ENCODE measurements at regions not wholly inside any gene's neighbourhood (a gene's known extent, or its start where the extent isn't known, plus 50 kb on each side); places are given as distances from the start of the nearest gene placed in this dataset.
A peak's percentile ranks its signal among the peaks of the same experiment; 100 is the strongest.

DNA sequence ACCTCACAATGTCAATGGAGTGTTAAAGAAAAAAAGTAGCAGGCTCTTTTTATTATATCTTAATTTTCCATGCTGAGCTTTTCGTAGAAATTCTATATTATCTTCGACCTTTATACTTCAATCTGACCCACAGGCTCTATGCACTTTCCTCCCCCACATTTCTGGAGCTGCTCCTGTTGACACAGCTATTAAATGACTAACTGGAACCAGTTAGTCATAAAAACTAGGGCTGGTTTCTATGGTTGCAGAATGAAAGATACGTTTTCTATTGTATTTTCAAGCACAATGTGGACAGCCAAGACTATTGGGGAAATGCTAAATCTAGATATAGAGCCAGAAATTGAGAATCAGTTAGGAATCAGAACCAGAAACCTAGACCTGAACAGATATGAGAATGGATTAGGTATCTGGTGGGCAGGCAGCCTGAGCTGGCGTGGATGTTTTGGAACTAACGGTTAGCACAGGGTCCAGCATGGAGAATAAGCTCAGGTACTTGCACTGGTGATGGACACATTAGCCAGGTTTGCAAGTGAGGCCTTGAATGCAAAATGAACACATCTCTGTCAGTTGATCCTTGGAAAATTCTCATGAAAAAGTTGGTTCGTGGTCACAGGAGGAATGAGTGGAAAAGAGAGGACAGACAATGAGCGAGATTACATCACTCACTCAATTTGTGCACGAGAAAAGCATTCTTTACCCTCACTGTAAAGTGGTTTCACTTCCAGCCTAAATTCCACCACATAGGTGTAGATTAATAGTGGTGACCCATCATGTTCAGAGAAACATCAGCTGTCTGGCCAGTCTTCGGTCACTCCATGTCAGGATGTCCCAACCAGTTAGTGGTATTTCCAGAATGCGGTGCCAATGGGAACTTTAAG lies 144.6 kb upstream of the EPHA4 start:
- ATAC-seq (no peak), DNase-seq (no peak)
- H3K27ac ChIP-seq (ENCODE audit: low read length) = no peak overlapping the region
- no peaks in the 10 kb centered on the region for H3K4me1 ChIP-seq (ENCODE audit: control insufficient read depth, insufficient read depth, low read length)
- intact Hi-C loops (cut with DNase I) = no loop called here
- WGBS = 77% methylated on average over 10 of the region's 10 CpGs
- no peaks in the 10 kb centered on the region for H3K27me3 ChIP-seq (ENCODE audit: control insufficient read depth, insufficient read depth)
- no peaks in the 10 kb centered on the region for H3K9me3 ChIP-seq (ENCODE audit: control insufficient read depth, low read length)
- no peak overlapping the region for H3K4me3 ChIP-seq (ENCODE audit: low read length)

- WGBS = 58% methylated on average over 6 of the region's 6 CpGs
- Histone ChIP-seq H3K4me1 (ENCODE audit: control insufficient read depth, insufficient read depth, low read length) (no peaks in the 10 kb centered on the region), H3K27ac (ENCODE audit: low read length) (no peak overlapping the region), H3K4me3 (ENCODE audit: low read length) (no peak overlapping the region), H3K27me3 (ENCODE audit: control insufficient read depth, insufficient read depth) (no peaks in the 10 kb centered on the region), H3K9me3 (ENCODE audit: control insufficient read depth, low read length) (no peaks in the 10 kb centered on the region)
- intact Hi-C loops (cut with DNase I) = no loop called here
- no peak for ATAC-seq
- DNase-seq = no peak
These were observed 143.6 kb upstream of the EPHA4 start for GRCh38 chr2:221715523-221716247.

- 85% methylated on average over 3 of the region's 3 CpGs for WGBS
- Histone ChIP-seq H3K9me3 (ENCODE audit: control insufficient read depth, low read length) (no peaks in the 10 kb centered on the region), H3K27ac (ENCODE audit: low read length) (no peak overlapping the region), H3K27me3 (ENCODE audit: control insufficient read depth, insufficient read depth) (no peaks in the 10 kb centered on the region), H3K4me1 (ENCODE audit: control insufficient read depth, insufficient read depth, low read length) (no peaks in the 10 kb centered on the region), H3K4me3 (ENCODE audit: low read length) (no peak overlapping the region)
- DNase-seq (no peak), ATAC-seq (no peak)
- intact Hi-C loops (cut with DNase I) = no loop called here
These were observed 138.6 kb upstream of the EPHA4 start for GRCh38 chr2:221710744-221711143.

- intact Hi-C loops (cut with DNase I) = no loop called here
- no peak overlapping the region for H3K27ac ChIP-seq (ENCODE audit: low read length)
- H3K9me3 ChIP-seq (ENCODE audit: control insufficient read depth, low read length) = no peaks in the 10 kb centered on the region
- H3K27me3 ChIP-seq (ENCODE audit: control insufficient read depth, insufficient read depth) = no peaks in the 10 kb centered on the region
- H3K4me3 ChIP-seq (ENCODE audit: low read length) = no peak overlapping the region
- no peak for DNase-seq
- ATAC-seq = no peak
- WGBS = 76% methylated on average over 1 of the region's 1 CpG
- H3K4me1 ChIP-seq (ENCODE audit: control insufficient read depth, insufficient read depth, low read length) = no peaks in the 10 kb centered on the region
These were observed 136.8 kb upstream of the EPHA4 start for GRCh38 chr2:221708902-221709301.

GRCh38 chr2:221705185-221705877 lies 133.2 kb upstream of the EPHA4 start:
- ATAC-seq (no peak), DNase-seq (no peak)
- Histone ChIP-seq H3K27ac (ENCODE audit: low read length) (no peak overlapping the region), H3K27me3 (ENCODE audit: control insufficient read depth, insufficient read depth) (no peaks in the 10 kb centered on the region), H3K9me3 (ENCODE audit: control insufficient read depth, low read length) (no peaks in the 10 kb centered on the region), H3K4me3 (ENCODE audit: low read length) (no peak overlapping the region), H3K4me1 (ENCODE audit: control insufficient read depth, insufficient read depth, low read length) (no peaks in the 10 kb centered on the region)
- intact Hi-C loops (cut with DNase I) = no loop called here
- 76% methylated on average over 6 of the region's 6 CpGs for WGBS

DNA sequence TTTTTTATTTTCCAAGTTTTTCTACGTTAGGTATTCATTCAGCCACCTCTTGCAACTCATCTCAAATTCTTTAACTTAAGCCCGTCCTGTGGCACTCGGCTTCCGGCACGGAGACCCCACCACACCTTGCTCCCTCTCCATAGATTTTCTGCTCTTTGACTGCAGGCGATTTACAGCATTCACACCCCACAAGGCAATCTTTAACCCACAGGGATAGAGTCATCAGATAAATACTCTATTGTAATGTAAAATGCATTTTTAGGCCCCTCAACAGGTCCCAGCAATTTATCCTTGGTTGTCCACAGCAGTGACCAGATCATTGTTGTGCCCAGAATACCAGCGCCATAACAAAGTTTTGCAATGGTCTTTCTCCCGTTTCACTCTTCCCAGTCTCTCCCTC lies 132.3 kb upstream of the EPHA4 start:
- peak in 1 of 3 donors; percentile 9 for DNase-seq
- H3K27ac ChIP-seq (ENCODE audit: low read length) = no peak overlapping the region
- WGBS = 88% methylated on average over 8 of the region's 8 CpGs

GRCh38 chr2:221693365-221693764 lies 121.3 kb upstream of the EPHA4 start:
- H3K27ac ChIP-seq (ENCODE audit: low read length) = no peak overlapping the region
- H3K9me3 ChIP-seq (ENCODE audit: control insufficient read depth, low read length) = no peaks in the 10 kb centered on the region
- DNase-seq (no peak), ATAC-seq (no peak)
- H3K4me1 ChIP-seq (ENCODE audit: control insufficient read depth, insufficient read depth, low read length) = no peaks in the 10 kb centered on the region
- H3K27me3 ChIP-seq (ENCODE audit: control insufficient read depth, insufficient read depth) = no peaks in the 10 kb centered on the region
- H3K4me3 ChIP-seq (ENCODE audit: low read length) = no peak overlapping the region
- intact Hi-C loops (cut with DNase I) = no loop called here
- 80% methylated on average over 2 of the region's 2 CpGs for WGBS

More for the DNA sequence above, 132.3 kb upstream of the EPHA4 start:
- intact Hi-C loops (cut with DNase I) = no loop called here
- H3K9me3 ChIP-seq (ENCODE audit: control insufficient read depth, low read length) = no peaks in the 10 kb centered on the region
- H3K4me3 ChIP-seq (ENCODE audit: low read length) = no peak overlapping the region
- no peaks in the 10 kb centered on the region for H3K4me1 ChIP-seq (ENCODE audit: control insufficient read depth, insufficient read depth, low read length)
- H3K27me3 ChIP-seq (ENCODE audit: control insufficient read depth, insufficient read depth) = no peaks in the 10 kb centered on the region
- no peak for ATAC-seq

DNA sequence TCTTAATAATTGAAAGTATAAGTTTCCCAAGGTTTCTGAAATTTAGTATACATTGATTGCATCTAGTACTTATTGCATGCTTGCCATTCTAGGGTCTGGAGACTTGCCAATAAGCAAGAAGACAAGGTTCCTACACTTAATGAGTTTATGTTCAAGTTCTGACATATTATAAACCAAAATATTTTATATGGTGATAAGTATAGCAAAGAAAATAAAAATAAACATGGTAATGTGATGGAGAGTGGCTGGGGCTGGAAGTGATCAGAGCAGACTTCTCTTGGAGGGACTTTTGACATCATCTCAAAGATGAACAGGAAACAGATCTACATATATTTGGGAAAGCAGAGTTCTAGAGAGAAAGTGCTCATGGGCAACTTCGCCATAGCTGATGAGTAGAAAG lies 119.5 kb upstream of the EPHA4 start:
- Histone ChIP-seq H3K27me3 (ENCODE audit: control insufficient read depth, insufficient read depth) (no peaks in the 10 kb centered on the region), H3K4me1 (ENCODE audit: control insufficient read depth, insufficient read depth, low read length) (no peaks in the 10 kb centered on the region), H3K4me3 (ENCODE audit: low read length) (no peak overlapping the region), H3K9me3 (ENCODE audit: control insufficient read depth, low read length) (no peaks in the 10 kb centered on the region), H3K27ac (ENCODE audit: low read length) (no peak overlapping the region)
- 95% methylated on average over 1 of the region's 1 CpG for WGBS
- no peak for ATAC-seq
- intact Hi-C loops (cut with DNase I) = no loop called here
- DNase-seq = no peak

GRCh38 chr2:221689140-221689539 lies 117.0 kb upstream of the EPHA4 start:
- Histone ChIP-seq H3K4me1 (ENCODE audit: control insufficient read depth, insufficient read depth, low read length) (no peaks in the 10 kb centered on the region), H3K9me3 (ENCODE audit: control insufficient read depth, low read length) (no peaks in the 10 kb centered on the region), H3K27me3 (ENCODE audit: control insufficient read depth, insufficient read depth) (no peaks in the 10 kb centered on the region), H3K4me3 (ENCODE audit: low read length) (no peak overlapping the region), H3K27ac (ENCODE audit: low read length) (no peak overlapping the region)
- intact Hi-C loops (cut with DNase I) = no loop called here
- DNase-seq = no peak
- 57% methylated on average over 7 of the region's 7 CpGs for WGBS
- no peak for ATAC-seq

- DNase-seq (no peak), ATAC-seq (no peak)
- Histone ChIP-seq H3K27me3 (ENCODE audit: control insufficient read depth, insufficient read depth) (no peaks in the 10 kb centered on the region), H3K4me3 (ENCODE audit: low read length) (no peak overlapping the region), H3K4me1 (ENCODE audit: control insufficient read depth, insufficient read depth, low read length) (no peaks in the 10 kb centered on the region), H3K9me3 (ENCODE audit: control insufficient read depth, low read length) (no peaks in the 10 kb centered on the region), H3K27ac (ENCODE audit: low read length) (no peak overlapping the region)
- intact Hi-C loops (cut with DNase I) = no loop called here
These were observed 108.4 kb upstream of the EPHA4 start for GRCh38 chr2:221680548-221680947.

DNA sequence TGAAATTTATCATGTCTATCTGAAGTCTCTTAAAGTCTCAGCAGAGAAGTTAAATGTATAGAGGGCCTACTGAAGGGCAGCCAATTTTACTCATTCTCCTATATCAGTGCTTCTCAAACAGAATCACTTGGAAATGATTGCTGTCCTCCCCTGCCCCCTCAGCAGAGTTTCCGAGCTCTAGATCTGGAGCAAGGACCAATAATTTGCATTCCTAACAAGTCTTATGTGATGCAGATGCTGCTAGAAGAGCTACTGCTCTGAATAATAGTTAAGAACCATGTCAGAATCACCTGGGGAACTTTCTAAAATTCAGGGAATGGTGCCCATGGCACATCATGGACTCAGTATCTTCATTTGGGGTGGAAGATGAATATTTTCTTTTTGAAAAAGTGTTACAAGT lies 105.6 kb upstream of the EPHA4 start:
- H3K4me3 ChIP-seq (ENCODE audit: low read length) = no peak overlapping the region
- DNase-seq (no peak), ATAC-seq (no peak)
- intact Hi-C loops (cut with DNase I) = no loop called here
- no peaks in the 10 kb centered on the region for H3K27me3 ChIP-seq (ENCODE audit: control insufficient read depth, insufficient read depth)
- no peak overlapping the region for H3K27ac ChIP-seq (ENCODE audit: low read length)
- 66% methylated on average over 1 of the region's 1 CpG for WGBS
- H3K4me1 ChIP-seq (ENCODE audit: control insufficient read depth, insufficient read depth, low read length) = no peaks in the 10 kb centered on the region
- no peaks in the 10 kb centered on the region for H3K9me3 ChIP-seq (ENCODE audit: control insufficient read depth, low read length)

Data from right cardiac atrium (tissue), 5 donors.